ENCODE measurements at regions not wholly inside any gene's neighbourhood (a gene's known extent, or its start where the extent isn't known, plus 50 kb on each side); places are given as distances from the start of the nearest gene placed in this dataset.

- TF ChIP-seq, protein P1, sequence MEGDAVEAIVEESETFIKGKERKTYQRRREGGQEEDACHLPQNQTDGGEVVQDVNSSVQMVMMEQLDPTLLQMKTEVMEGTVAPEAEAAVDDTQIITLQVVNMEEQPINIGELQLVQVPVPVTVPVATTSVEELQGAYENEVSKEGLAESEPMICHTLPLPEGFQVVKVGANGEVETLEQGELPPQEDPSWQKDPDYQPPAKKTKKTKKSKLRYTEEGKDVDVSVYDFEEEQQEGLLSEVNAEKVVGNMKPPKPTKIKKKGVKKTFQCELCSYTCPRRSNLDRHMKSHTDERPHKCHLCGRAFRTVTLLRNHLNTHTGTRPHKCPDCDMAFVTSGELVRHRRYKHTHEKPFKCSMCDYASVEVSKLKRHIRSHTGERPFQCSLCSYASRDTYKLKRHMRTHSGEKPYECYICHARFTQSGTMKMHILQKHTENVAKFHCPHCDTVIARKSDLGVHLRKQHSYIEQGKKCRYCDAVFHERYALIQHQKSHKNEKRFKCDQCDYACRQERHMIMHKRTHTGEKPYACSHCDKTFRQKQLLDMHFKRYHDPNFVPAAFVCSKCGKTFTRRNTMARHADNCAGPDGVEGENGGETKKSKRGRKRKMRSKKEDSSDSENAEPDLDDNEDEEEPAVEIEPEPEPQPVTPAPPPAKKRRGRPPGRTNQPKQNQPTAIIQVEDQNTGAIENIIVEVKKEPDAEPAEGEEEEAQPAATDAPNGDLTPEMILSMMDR (IDR thresholded peaks at IDR 0.05) = no peak
- no peak for TF ChIP-seq POLR2AphosphoS5 (IDR thresholded peaks at IDR 0.05)
- no peak for TF ChIP-seq EP300 (IDR thresholded peaks at IDR 0.05)
Measured at GRCh38 chr5:173494446-173494845, 122.0 kb downstream of the BOD1 start.

Measured in stomach (tissue), 4 donors.